ENCODE measurements at regions not wholly inside any gene's neighbourhood (a gene's known extent, or its start where the extent isn't known, plus 50 kb on each side); places are given as distances from the start of the nearest gene placed in this dataset.
"Not testable (repeated sequence)": the region's sequence is repeated elsewhere in the genome, so short reads cannot be mapped to it uniquely, and the experiment has no call there.

- DNase-seq (ENCODE audit: extremely low read depth in 1 of 2, low read depth in 1 of 2) = not testable (repeated sequence)
Measured at GRCh38 chr6:26795474-26796307, 136.1 kb upstream of the ZNF322 start.

DNA sequence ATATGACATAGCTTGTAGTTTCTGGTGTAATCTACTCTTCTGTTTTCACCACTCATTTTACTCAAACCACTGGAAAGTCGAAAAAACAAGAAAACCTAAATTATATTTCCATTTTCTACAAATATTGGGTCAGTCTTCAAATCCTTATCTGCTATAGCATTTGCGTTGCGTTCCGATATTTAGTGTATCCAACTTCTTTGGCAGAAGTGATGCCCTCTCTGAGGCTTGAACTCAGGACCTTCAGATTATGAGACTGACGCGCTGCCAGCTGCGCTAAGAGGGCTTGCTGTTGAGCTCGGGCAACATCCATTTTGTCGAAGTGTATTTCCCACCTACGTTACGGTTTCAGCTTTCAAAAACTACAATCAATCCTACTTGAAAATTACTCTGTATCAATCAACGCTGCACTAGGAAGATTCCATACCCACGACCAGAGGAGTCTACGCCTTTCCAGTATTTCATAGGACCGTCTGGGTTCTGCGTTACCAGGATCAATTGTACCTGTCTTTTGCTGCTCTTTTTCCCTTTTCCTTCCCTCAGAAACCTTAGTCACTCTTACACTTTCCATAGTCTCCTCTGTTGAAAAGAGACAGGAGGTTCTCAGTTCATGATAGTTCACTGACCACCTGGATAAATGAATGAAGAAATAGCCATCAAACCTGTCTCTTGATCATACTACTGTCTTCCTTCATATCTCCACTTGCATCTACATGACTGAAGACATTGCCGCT lies 140.5 kb upstream of the ZNF322 start:
- not testable (repeated sequence) for DNase-seq (ENCODE audit: extremely low read depth in 1 of 2, low read depth in 1 of 2)

GRCh38 chr6:26803762-26804161 lies 144.2 kb upstream of the ZNF322 start:
- DNase-seq (ENCODE audit: extremely low read depth in 1 of 2, low read depth in 1 of 2) = not testable (repeated sequence)

DNA sequence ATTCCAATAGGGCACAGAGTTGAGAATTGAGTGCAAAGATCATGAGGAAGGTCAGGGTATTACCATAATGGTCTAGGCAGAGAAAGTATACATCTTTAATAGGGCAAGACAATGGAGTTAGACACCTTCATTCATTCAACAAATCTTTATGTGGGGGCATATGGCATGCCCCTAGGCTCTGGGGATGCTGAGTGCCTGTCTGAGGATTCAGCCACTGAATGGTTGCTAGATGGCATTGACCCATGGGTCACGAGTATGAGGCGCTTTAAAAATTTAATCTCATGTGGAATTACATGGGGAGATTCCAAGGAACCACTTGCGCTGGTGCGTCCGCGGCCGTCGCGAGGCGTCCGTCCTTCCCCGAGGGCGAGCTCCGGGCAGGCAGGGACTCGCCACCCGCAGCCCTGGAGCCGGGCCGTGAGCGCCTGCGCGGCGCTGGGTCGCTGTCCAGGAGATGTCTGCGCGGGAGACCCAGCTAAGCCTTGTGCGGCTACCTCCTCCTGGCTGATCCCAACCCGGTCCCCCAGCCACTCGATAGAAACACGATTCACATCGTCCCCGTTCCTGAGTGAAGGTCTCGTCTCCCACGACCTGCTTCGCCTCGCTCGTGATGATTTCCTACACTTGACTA lies 152.1 kb upstream of the ZNF322 start:
- not testable (repeated sequence) for DNase-seq (ENCODE audit: extremely low read depth in 1 of 2, low read depth in 1 of 2)

DNA sequence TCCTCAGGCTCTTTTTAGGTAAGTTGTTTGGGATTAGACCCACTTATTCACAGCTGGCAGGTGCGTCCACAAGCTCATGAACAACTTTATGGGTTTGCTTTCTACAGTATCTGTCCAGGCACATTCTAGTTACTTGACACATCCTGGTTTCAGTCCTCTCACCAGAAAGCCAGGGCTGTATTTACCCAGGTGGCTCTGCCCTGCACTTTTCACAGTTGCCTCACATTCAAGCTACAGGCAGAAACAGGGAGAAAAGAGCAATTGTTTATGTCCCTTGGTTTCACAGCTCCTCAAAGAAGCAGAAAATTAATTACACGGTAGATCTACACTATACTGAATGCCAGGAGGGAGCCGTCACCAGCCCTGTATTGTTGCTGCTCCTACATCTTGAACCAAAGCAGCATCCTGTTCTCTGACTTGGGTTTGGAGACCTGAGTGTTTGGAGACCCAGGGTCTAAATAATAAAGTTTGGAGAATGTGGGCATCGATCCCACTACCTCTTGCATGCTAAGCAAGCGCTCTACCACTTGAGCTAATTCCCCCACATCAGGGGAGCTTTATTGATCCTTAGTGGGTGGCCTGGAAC lies 159.2 kb upstream of the ZNF322 start:
- not testable (repeated sequence) for DNase-seq (ENCODE audit: extremely low read depth in 1 of 2, low read depth in 1 of 2)

- DNase-seq (ENCODE audit: extremely low read depth in 1 of 2, low read depth in 1 of 2) = not testable (repeated sequence)
Measured at GRCh38 chr6:26827965-26828364, 168.4 kb upstream of the ZNF322 start.

DNA sequence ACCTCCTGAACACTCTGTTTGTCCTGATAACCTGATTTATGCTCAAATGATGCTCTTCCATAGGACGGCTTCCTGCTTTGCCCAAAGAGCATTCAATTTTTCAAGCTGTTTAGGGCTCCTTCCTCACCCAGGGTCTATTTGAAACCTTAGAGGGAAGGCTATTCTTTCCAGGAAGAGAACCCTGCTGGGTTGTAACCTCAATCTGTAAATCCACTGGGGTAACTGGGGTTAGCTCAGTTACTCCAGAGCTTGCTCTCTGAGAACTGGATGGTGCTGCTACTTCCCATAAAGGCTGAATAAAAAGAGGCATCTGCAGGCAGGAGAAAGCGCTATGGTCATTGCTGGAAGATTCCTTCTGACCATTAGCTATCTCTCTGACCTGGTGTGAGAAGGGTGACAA lies 169.9 kb upstream of the ZNF322 start:
- DNase-seq (ENCODE audit: extremely low read depth in 1 of 2, low read depth in 1 of 2) = not testable (repeated sequence)

- DNase-seq (ENCODE audit: extremely low read depth in 1 of 2, low read depth in 1 of 2) = not testable (repeated sequence)
Measured at GRCh38 chr6:26830992-26831391, 171.4 kb upstream of the ZNF322 start.

DNA sequence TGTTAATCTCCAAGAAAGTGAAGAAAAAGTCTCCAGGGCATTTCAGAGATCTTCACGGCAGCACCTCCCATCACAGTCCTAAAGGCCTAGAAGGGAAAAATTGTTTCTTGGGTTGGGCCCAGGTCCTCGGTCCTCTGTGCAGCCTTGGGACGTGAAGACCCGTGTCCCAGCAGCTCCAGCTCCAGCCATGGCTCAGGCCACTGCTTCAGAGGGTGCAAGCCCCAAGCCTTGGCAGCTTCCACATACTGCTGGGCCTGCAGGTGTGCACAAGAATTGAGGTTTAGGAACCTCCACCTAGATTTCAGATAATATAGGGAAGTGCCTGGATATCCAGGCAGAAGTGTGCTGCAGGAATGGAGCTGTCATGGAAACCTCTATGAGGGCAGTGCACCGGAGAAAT lies 176.2 kb upstream of the ZNF322 start:
- DNase-seq (ENCODE audit: extremely low read depth in 1 of 2, low read depth in 1 of 2) = not testable (repeated sequence)

GRCh38 chr6:26836657-26837056 lies 177.1 kb upstream of the ZNF322 start:
- not testable (repeated sequence) for DNase-seq (ENCODE audit: extremely low read depth in 1 of 2, low read depth in 1 of 2)

- not testable (repeated sequence) for DNase-seq (ENCODE audit: extremely low read depth in 1 of 2, low read depth in 1 of 2)
Measured at GRCh38 chr6:26844823-26845222, 185.3 kb upstream of the ZNF322 start.

DNA sequence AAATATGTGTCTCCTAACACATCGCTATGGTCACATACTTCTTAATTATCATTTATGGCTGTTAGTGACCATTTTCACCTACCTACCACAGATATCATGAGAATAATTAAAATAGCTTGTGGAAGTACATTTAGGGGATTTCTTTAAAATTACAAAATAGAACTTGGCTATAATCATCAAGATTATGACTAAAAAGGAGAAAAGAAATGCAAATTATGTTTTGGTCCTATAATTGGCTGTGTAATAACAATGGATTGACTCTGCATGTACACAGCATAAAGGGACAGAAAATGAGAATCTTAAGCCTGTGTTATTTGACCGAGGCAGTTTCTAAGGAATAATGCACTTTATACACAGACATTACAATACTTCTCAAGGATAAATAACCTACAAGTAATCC lies 197.7 kb upstream of the ZNF322 start:
- not testable (repeated sequence) for DNase-seq (ENCODE audit: extremely low read depth in 1 of 2, low read depth in 1 of 2)

GRCh38 chr6:26859067-26859770 lies 199.7 kb upstream of the ZNF322 start:
- DNase-seq (ENCODE audit: extremely low read depth in 1 of 2, low read depth in 1 of 2) = not testable (repeated sequence)

DNA sequence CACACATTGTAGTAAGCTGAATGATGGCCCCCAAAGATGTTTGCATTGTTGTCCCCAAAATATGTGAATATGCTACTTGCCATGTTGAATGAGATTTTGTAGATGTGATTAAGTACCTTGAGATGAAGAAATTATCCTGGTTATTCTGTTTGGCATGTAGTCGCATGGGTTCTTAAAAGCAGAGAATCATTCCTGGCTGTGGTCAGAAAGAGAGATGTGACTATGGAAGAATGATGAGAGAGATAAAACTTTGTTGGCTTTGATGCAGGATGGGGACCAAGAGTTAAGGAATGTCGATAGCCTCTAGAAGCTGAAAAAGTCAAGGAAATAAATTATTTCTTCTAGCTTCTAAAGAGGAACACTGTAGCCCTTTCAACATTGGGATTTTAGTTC lies 200.2 kb upstream of the ZNF322 start:
- not testable (repeated sequence) for DNase-seq (ENCODE audit: extremely low read depth in 1 of 2, low read depth in 1 of 2)

GRCh38 chr6:26861913-26862312 lies 202.4 kb upstream of the ZNF322 start:
- DNase-seq (ENCODE audit: extremely low read depth in 1 of 2, low read depth in 1 of 2) = not testable (repeated sequence)

GRCh38 chr6:26863641-26864040 lies 204.1 kb upstream of the ZNF322 start:
- not testable (repeated sequence) for DNase-seq (ENCODE audit: extremely low read depth in 1 of 2, low read depth in 1 of 2)

- not testable (repeated sequence) for DNase-seq (ENCODE audit: extremely low read depth in 1 of 2, low read depth in 1 of 2)
Measured at GRCh38 chr6:26898785-26899184, 239.2 kb upstream of the ZNF322 start.

DNA sequence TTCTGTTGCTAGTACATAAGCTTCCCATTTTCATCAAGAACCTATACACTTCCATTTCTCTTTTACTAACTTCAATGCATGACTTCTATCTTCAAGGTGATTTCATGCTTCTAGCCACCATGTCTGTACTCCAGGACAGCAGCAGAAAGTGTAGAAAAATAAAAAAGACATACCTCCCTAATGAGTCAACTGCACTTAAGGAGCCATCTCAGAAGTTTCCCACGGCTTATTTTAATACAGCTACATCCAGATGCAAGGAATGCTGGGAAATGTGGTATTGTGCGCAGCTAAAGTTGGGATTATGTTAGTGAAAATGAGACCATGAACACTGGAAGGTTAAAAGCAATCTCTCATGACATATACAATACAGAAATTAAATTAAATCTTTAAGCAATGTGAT lies 264.7 kb upstream of the ZNF322 start:
- DNase-seq (ENCODE audit: extremely low read depth in 1 of 2, low read depth in 1 of 2) = not testable (repeated sequence)

DNA sequence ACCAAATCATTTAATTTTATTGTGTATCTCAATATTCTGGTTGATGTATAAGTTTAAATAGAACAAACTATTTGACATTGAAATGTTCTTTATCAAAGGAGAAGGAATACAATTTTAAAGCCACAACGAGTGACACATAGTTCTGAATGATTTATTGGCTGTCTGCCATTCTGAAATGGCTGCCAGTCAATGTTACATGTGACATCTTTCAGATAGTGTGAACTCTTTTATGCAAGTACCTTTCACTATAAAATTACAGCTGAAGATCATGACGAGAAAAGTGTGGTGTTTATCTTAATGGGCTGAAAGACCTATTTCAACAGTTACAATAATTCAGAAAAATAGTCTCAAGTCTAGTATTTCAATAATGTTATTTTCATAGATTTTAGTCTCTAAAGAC lies 268.6 kb upstream of the ZNF322 start:
- not testable (repeated sequence) for DNase-seq (ENCODE audit: extremely low read depth in 1 of 2, low read depth in 1 of 2)

DNA sequence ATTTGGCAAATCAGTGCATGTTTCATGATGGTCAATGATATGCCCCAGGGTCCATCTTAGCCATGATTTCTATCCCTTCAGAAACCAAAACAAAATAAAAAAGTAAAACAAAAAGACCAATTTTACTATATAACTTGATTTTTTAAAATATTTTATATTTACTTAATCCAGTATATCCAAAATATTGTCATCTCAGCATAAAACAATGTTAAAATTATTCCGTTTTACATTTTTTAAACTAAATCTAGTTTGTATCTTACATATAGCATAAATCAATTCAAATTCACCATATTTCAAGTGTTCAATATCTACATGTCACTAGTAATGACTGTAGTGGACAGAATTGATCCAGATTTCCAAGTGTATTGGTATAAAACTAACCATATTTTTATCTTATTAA lies 277.7 kb upstream of the ZNF322 start:
- not testable (repeated sequence) for DNase-seq (ENCODE audit: extremely low read depth in 1 of 2, low read depth in 1 of 2)
